ENCODE measurements at regions not wholly inside any gene's neighbourhood (a gene's known extent, or its start where the extent isn't known, plus 50 kb on each side); places are given as distances from the start of the nearest gene placed in this dataset.

GRCh38 chr3:176855213-176855612 is 342.1 kb downstream of the TBL1XR1 start:
- TF ChIP-seq EP300 (IDR thresholded peaks at IDR 0.05) (no peak), POLR2AphosphoS5 (IDR thresholded peaks at IDR 0.05) (no peak), POLR2A (IDR thresholded peaks at IDR 0.05) (no peak)
- TF ChIP-seq, protein P1, sequence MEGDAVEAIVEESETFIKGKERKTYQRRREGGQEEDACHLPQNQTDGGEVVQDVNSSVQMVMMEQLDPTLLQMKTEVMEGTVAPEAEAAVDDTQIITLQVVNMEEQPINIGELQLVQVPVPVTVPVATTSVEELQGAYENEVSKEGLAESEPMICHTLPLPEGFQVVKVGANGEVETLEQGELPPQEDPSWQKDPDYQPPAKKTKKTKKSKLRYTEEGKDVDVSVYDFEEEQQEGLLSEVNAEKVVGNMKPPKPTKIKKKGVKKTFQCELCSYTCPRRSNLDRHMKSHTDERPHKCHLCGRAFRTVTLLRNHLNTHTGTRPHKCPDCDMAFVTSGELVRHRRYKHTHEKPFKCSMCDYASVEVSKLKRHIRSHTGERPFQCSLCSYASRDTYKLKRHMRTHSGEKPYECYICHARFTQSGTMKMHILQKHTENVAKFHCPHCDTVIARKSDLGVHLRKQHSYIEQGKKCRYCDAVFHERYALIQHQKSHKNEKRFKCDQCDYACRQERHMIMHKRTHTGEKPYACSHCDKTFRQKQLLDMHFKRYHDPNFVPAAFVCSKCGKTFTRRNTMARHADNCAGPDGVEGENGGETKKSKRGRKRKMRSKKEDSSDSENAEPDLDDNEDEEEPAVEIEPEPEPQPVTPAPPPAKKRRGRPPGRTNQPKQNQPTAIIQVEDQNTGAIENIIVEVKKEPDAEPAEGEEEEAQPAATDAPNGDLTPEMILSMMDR (IDR thresholded peaks at IDR 0.05): no peak

All from gastroesophageal sphincter (tissue), 3 donors.